ENCODE measurements at regions not wholly inside any gene's neighbourhood (a gene's known extent, or its start where the extent isn't known, plus 50 kb on each side); places are given as distances from the start of the nearest gene placed in this dataset.
A peak's percentile ranks its signal among the peaks of the same experiment; 100 is the strongest.

DNA sequence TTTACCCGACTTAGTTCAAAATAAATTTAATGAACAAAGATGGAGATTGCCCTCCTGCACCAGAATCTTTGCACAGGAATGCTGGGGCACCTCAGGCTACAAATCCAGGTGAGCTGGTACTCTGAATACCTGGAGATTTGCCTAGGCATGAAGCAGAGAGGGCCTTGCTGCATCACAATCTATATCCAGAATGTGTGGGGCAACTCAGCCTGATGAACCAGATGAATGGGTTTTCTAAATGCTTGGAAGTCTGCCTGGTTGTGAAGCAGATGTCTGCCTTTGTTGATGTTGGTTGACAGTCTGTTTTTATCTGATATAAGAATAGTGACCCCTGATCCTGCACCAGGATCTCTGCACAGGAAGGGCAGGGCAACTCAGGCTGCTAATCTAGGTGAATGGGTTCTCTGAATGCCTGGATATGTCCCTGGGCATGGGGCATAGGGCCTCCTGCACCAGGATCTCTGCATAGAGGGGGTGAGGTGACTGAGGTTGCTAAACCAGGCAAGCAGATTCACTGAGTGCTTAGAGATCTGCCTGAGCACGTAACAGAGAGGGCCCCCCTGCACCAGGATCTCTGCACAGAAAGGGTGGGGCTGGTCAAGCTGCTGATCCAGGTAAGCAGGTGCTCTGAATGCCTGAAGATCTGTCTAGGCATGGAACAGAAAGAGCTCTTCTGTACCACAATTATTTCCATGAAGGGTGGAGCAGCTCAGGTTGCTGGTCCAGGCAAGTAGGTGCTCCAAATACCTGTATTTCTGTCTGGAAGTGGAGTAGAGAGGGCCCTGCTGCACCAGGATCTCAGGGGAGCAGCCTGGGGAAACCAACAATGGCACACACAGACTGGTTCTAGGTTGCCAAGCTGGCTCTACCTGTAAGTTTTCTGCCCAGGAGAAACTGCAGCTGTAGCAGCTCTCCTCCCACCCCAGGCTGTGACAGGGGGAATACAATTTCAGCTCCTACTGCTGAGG, 437.5 kb downstream of the MMUT start:
- no peak for TF ChIP-seq CTCF (IDR thresholded peaks at IDR 0.05; ENCODE audit: insufficient read depth, low read depth, low read length)

DNA sequence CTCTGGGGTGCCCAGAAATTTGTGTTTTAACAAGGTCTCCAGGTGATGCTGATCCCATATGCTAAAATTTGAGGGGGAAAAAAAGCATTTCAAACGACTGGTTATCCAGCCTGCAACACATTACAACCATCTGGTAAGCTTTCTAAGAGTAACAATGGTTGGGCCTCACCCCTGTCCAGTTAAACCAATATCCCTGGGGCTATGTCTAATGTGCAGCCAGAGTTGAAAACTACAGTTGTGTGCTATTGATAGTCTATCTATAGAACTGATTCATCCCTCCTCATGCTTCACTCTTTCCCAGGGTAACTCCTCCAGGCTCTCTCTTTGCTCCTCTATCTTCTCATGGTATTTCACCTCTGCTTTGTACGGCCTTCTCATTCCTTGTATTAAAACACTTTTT, 458.3 kb downstream of the MMUT start:
- DNase-seq (ENCODE audit: low read depth): no peak
- TF ChIP-seq CTCF (IDR thresholded peaks at IDR 0.05; ENCODE audit: insufficient read depth, low read depth, low read length): no peak
- no peak overlapping the region for H3K4me3 ChIP-seq (ENCODE audit: low read depth, low read length)

More for the DNA sequence above, 437.5 kb downstream of the MMUT start:
- no peak for DNase-seq (ENCODE audit: low read depth)
- no peak overlapping the region for H3K4me3 ChIP-seq (ENCODE audit: low read depth, low read length)

DNA sequence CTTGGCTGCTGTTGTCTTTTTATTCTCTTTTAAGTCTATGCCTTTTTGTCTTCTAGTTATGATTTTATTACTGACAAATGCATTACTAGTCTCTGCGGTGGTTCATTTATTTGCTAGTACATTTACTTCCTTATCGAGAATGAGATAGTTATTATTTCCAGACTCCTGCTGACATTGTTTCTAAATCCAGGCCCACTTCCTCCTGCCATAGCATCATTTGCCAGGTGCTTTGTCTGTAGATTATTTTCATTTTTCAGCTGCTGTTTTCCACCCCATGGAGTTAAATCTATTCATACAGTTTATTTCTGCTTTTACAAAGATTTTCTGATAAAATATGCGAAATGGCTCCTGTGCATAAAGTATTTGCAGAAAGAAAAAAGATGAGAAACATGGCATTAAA, 459.7 kb downstream of the MMUT start:
- H3K4me3 ChIP-seq (ENCODE audit: low read depth, low read length): no peak overlapping the region

GRCh38 chr6:49001856-49002541, 461.1 kb downstream of the MMUT start:
- peak; percentile 8 for DNase-seq (ENCODE audit: low read depth)
- no peak for TF ChIP-seq CTCF (IDR thresholded peaks at IDR 0.05; ENCODE audit: insufficient read depth, low read depth, low read length)
- H3K4me3 ChIP-seq (ENCODE audit: low read depth, low read length): no peak overlapping the region

More for the DNA sequence above, 459.7 kb downstream of the MMUT start:
- TF ChIP-seq CTCF (IDR thresholded peaks at IDR 0.05; ENCODE audit: insufficient read depth, low read depth, low read length): no peak
- DNase-seq (ENCODE audit: low read depth): no peak

DNA sequence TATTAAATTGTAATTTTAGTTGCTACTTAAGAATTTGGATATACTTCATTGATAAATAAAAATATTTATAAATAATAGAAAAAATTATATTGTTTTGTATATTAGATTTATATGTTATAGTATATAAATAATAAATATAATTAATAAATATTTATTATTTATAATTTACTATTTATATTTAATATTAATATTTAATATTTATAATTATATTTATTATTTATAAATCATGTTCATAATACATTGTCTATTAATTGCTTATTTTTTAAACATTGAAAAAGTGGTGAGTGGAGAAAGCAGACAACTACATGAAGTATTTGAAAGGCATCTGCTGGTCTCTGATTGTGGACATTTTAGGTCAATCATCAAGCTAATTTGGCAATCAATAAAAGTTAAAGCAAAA, 464.5 kb downstream of the MMUT start:
- DNase-seq (ENCODE audit: low read depth): no peak
- TF ChIP-seq CTCF (IDR thresholded peaks at IDR 0.05; ENCODE audit: insufficient read depth, low read depth, low read length): no peak
- H3K4me3 ChIP-seq (ENCODE audit: low read depth, low read length): no peak overlapping the region

GRCh38 chr6:48996461-48997119, 466.5 kb downstream of the MMUT start:
- no peak for DNase-seq (ENCODE audit: low read depth)
- TF ChIP-seq CTCF (IDR thresholded peaks at IDR 0.05; ENCODE audit: insufficient read depth, low read depth, low read length): no peak
- H3K4me3 ChIP-seq (ENCODE audit: low read depth, low read length): no peak overlapping the region

Measured in fibroblast of villous mesenchyme (primary cell).